ENCODE measurements at regions not wholly inside any gene's neighbourhood (a gene's known extent, or its start where the extent isn't known, plus 50 kb on each side); places are given as distances from the start of the nearest gene placed in this dataset.

- no peak overlapping the region for H2BK15ac ChIP-seq (ENCODE audit: low read depth, low read length)
- H3K23me2 ChIP-seq (ENCODE audit: insufficient read length, low read depth, low read length, poor library complexity, severe bottlenecking): no peaks in the 10 kb centered on the region
- no peaks in the 10 kb centered on the region for H4K20me1 ChIP-seq (ENCODE audit: control insufficient read depth, insufficient read depth, insufficient read length)
- H3K4me1 Mint-ChIP-seq: peaks cover 0 to 4% of the 10 kb centered on the region in 2 experiments; a peak in 1 of 4 replicates
- H2BK12ac ChIP-seq (ENCODE audit: insufficient read length, low read depth, low read length): no peak overlapping the region
- no peak overlapping the region for H3K23ac ChIP-seq (ENCODE audit: insufficient read length, low read depth, low read length)
- no peak overlapping the region for H2BK5ac ChIP-seq (ENCODE audit: insufficient read length, low read length)
- H3K4me3 Mint-ChIP-seq: no peak overlapping the region
- no peak overlapping the region for H3K18ac ChIP-seq (ENCODE audit: insufficient read length, low read depth, low read length)
- H4K91ac ChIP-seq (ENCODE audit: insufficient read length, low read depth, low read length): no peak overlapping the region
- no peaks in the 10 kb centered on the region for H3K27me3 ChIP-seq (ENCODE audit: insufficient read depth, low read length)
- no peaks in the 10 kb centered on the region for H3K27me3 Mint-ChIP-seq (ENCODE audit: low read depth)
- no peak overlapping the region for H3K27ac Mint-ChIP-seq
- no peak for DNase-seq
- H3K9me3 ChIP-seq (ENCODE audit: control insufficient read depth, low read depth, low read length): no peaks in the 10 kb centered on the region
- H3K9me3 Mint-ChIP-seq: no peaks in the 10 kb centered on the region
- TF ChIP-seq CTCF (conservative IDR thresholded peaks at IDR 0.05): no peak
- no peak overlapping the region for H3K27ac ChIP-seq (ENCODE audit: insufficient read length, low read depth, low read length)
- H4K8ac ChIP-seq (replicated peaks; ENCODE audit: insufficient read length, low read depth, low read length): no peak overlapping the region
- no peaks in the 10 kb centered on the region for H3K4me1 ChIP-seq (ENCODE audit: insufficient read depth, low read length)
- H4K5ac ChIP-seq (ENCODE audit: insufficient read length, low read depth, low read length): no peak overlapping the region
- H3K14ac ChIP-seq (ENCODE audit: insufficient read depth, low read length): no peak overlapping the region
- H3K9ac ChIP-seq (ENCODE audit: extremely low read depth, insufficient read length, low read length): no peak overlapping the region
- no peak overlapping the region for H2BK20ac ChIP-seq (ENCODE audit: low read depth, low read length, poor library complexity, severe bottlenecking)
- H3K56ac ChIP-seq (ENCODE audit: insufficient read length, low read depth, low read length): no peak overlapping the region
- H3K4ac ChIP-seq (ENCODE audit: low read depth, low read length): no peak overlapping the region
- H3K4me2 ChIP-seq (ENCODE audit: insufficient read depth, insufficient read length, low read length): no peak overlapping the region
- no peak overlapping the region for H2AK5ac ChIP-seq (ENCODE audit: insufficient read length, low read length)
- H2AFZ ChIP-seq (ENCODE audit: low read length): no peak overlapping the region
- H3K79me1 ChIP-seq (ENCODE audit: insufficient read depth, low read depth, low read length, poor library complexity, severe bottlenecking): no peaks in the 10 kb centered on the region
- H2BK120ac ChIP-seq (ENCODE audit: low read depth, low read length, poor library complexity, severe bottlenecking): no peak overlapping the region
- H3K79me2 ChIP-seq (ENCODE audit: insufficient read depth, low read length): no peaks in the 10 kb centered on the region
- H3T11ph ChIP-seq (ENCODE audit: low read length): no peak overlapping the region
- H3K36me3 Mint-ChIP-seq (ENCODE audit: insufficient read depth in 1 of 3, low read depth in 3 of 3): no peaks in the 10 kb centered on the region
Observed at GRCh38 chr2:78486565-78486964, 538.9 kb upstream of the REG3G start.

All from H9 (cell line).